HFF-Myc (cell line): ENCODE measurements at regions not wholly inside any gene's neighbourhood (a gene's known extent, or its start where the extent isn't known, plus 50 kb on each side); places are given as distances from the start of the nearest gene placed in this dataset.
A peak's percentile ranks its signal among the peaks of the same experiment; 100 is the strongest.

Experiments used
- DNase-seq: peaks from one replicate; pipeline ENCODE4 v3.0.0-alpha.2; 2011; ENCODE audit warnings: low read depth; ENCODE audit errors: extremely low read depth
- H3K4me3 ChIP-seq: replicated peaks from 2 replicates; pipeline ENCODE4 v1.5.1; 2011; ENCODE audit warnings: low read depth, mild to moderate bottlenecking, control low read depth, low read length
- TF ChIP-seq, protein P1 (sequence below): IDR thresholded peaks from 2 replicates; pipeline ENCODE4 v1.5.1; 2012; ENCODE audit warnings: mild to moderate bottlenecking, low read depth, low read length, control low read depth; ENCODE audit errors: missing control alignments

DNA sequence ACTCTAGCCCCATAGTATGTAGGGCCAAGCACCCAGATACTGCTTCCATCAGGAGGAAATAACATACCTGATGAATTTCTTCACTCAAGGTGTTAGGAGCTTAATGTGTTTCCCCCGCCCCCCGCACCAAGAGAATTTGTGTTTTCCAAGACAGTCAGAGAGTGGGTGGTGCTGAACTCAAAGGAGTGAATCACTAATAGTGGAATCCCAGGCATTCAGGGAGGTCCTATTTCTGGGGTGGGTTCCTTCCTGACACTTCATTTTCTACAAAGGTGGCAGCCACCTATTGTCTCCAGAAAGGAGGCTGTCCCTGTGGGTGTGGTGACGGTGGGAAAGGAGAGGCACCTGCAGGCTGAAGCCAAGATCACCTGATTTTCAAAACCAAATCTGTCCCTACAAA lies 50.8 kb upstream of the ELF5 start:
- TF ChIP-seq, protein P1, sequence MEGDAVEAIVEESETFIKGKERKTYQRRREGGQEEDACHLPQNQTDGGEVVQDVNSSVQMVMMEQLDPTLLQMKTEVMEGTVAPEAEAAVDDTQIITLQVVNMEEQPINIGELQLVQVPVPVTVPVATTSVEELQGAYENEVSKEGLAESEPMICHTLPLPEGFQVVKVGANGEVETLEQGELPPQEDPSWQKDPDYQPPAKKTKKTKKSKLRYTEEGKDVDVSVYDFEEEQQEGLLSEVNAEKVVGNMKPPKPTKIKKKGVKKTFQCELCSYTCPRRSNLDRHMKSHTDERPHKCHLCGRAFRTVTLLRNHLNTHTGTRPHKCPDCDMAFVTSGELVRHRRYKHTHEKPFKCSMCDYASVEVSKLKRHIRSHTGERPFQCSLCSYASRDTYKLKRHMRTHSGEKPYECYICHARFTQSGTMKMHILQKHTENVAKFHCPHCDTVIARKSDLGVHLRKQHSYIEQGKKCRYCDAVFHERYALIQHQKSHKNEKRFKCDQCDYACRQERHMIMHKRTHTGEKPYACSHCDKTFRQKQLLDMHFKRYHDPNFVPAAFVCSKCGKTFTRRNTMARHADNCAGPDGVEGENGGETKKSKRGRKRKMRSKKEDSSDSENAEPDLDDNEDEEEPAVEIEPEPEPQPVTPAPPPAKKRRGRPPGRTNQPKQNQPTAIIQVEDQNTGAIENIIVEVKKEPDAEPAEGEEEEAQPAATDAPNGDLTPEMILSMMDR = no peak
- no peak for DNase-seq
- no peak overlapping the region for H3K4me3 ChIP-seq

DNA sequence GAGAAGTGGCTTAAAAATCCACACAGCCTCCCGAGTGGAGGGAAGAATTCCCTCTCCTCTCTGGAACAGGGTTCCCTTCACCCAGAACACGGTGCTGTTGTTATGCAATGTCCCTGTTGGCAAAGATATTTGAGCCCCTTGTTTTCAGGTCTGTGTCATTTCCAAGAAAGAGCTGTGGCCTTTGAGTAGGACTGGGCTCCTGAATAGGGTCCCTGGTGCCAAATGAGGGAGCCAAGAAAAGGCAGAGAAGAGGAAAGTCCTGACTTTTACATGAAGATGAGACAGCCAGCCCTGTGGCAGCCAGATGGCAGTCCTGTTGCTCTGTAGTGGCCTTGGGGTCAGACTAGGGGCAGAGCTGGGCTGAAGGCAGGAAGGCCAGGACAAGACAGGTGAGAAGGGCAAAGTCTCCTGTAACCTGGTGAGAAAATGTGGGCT lies 51.2 kb upstream of the ELF5 start:
- H3K4me3 ChIP-seq = no peak overlapping the region

DNA sequence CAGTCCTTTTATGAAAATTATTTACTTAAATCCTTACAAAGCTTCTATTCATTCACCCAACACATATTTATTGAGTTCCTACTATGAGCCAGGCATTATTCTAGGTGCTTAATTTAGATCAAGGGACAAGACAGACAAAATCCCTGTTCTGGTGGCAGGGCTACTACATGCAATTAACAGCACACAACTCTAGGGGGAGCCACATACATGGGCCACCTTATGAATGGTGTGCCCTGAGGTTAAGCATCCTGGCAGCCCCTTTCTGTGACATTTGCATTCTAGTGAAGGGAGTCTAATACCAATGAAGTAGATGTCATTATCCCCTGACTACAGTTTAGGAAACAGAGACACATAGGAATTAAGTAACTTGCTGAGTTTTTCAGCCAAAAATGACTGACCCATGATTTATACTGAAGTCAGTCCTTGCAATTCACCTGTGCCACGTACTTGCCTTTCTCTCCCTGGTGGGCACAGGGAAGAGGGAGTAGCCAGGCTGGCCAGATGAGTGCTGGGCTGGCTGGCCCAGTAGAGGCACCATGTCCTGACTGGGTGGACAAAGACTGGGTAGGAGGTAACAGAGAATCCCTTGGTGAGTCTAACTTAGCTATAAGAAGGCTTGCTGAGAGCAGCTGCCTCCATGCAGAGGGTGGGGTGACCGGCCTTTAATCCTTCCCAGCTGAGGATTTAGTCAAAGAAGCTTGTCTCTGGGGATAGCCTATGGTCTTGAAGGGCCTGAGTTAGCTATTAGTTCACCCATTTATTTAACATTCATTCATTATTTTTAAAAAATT lies 52.0 kb upstream of the ELF5 start:
- no peak for DNase-seq
- H3K4me3 ChIP-seq = no peak overlapping the region
- TF ChIP-seq, protein P1 = peak; percentile 72

More for the DNA sequence above, 51.2 kb upstream of the ELF5 start:
- no peak for DNase-seq
- TF ChIP-seq, protein P1 = no peak

DNA sequence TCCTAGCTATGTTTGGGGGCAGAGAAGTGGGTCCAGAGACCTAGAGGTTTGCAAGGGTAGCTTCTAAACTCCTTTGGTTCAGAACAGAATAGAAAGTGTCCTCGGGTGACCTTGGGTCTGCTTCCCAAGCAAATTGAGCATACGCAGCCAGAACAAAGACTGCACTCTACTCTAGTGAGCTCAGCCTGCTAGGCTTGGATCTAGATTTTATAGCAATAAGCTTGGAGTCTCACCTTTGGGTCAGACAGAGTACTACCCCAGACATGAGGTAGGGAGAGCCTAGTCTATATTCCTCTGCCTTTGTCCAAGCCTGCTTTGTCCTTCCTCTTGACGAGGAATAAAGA lies 52.6 kb upstream of the ELF5 start:
- TF ChIP-seq, protein P1 = no peak
- DNase-seq = no peak
- H3K4me3 ChIP-seq = no peak overlapping the region

DNA sequence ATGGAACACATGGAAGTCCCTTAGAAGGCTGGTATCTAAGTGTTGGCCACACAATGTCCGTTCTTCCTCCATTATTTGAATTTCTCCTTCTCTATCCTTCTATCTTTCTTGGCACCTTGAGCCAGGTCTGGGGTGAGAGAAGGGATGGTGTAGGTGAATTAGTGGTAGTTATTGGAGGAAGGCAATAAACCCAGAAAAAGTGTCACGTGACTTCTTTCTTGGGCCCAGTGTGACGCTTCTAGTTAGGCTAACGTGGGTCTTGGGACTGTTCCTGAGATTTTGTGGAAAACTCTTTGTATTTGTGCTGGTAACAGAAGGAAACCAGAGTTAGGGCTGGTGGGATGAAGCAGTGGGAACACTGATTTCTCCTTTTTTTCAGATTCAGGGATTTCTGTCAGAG lies 53.1 kb upstream of the ELF5 start:
- H3K4me3 ChIP-seq = no peak overlapping the region
- TF ChIP-seq, protein P1 = no peak
- no peak for DNase-seq

DNA sequence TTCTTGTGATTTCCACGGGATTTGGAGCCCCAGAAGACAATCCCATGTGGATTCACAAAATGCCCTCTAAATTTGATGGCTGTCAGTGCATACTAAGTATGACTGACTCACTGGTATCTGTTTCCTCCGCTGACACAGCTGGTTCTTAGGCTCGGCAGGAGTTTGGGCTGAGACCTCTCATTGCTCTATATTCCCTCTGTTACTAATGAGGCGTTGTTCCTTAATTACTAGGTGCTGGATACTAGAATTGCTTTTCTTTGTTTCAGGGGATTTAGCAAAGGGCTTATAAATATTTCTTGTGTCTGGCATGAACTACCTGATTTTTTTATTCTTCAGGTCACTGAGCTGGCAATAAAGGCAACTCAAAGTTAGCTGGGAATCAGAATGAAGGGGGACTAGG lies 53.2 kb upstream of the EHF start:
- TF ChIP-seq, protein P1 = no peak
- DNase-seq = no peak
- no peak overlapping the region for H3K4me3 ChIP-seq

DNA sequence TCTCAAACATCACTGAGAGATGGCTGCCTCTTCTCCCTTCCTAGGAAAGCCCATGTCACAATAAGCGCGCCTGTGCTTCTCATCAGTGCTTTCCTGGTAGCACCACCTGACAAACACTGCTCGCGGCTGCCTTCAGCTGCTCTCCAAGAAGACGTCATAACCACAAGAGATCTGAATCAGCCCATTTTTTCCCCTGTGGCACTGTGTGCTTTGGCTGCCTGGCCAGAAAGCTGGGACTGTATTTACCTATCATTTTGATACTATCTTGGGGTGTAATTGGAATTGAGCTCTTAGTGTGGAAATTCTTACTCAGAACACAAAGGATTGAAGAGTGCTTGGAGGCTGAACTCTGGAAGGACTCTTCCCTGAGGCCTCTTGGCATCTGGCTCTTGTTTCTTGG lies 50.3 kb upstream of the EHF start:
- TF ChIP-seq, protein P1 = no peak
- H3K4me3 ChIP-seq = no peak overlapping the region
- DNase-seq = no peak
